Kidney tubule cell (primary cell): ENCODE measurements at regions not wholly inside any gene's neighbourhood (a gene's known extent, or its start where the extent isn't known, plus 50 kb on each side); places are given as distances from the start of the nearest gene placed in this dataset.
"Not testable (repeated sequence)": the region's sequence is repeated elsewhere in the genome, so short reads cannot be mapped to it uniquely, and the experiment has no call there.

Source experiments
- DNase-seq: peaks from one replicate; pipeline ENCODE4 v3.0.0-alpha.2; 2018; ENCODE audit warnings: low spot score

GRCh38 chr6:15839969-15840541, 177.2 kb upstream of the DTNBP1 start:
- no peak for DNase-seq

DNA sequence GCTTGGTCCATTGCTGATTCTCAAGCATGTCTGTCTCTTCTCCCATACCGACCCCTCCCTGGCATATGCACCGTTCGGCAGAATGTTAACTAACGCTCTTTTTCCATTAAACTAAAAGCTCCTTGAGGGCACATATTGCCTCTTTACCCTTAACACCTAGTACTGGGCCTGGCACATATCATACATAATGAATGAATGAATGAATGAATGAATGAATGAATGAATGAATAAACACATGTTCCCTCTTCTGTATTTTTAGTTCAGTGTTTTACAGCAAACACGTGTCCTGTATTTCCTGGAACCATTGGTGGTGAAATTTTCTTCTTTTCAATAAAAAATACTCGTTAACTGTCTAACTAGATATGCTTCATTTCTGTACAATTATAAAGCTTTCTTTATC, 174.4 kb upstream of the DTNBP1 start:
- no peak for DNase-seq

DNA sequence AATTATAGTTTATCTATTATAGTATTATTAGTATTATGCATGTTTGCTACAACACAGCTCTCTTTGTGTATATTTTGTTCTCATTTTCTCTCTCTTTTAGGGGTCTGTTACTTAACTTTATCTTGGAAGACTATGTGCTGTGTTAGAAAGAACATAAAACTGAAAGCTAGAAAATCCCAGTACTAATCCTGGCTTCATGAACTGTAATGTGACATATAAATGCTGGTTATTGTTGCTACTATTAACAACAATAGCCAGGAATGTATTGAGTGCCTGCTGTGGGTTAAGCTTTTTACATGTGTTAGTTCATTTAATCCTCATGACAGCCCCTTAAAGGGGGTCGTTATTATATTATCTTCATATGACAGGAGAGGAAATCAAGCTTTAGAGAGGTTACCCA, 170.0 kb upstream of the DTNBP1 start:
- no peak for DNase-seq

GRCh38 chr6:15829156-15829555, 166.3 kb upstream of the DTNBP1 start:
- DNase-seq, result no peak

DNA sequence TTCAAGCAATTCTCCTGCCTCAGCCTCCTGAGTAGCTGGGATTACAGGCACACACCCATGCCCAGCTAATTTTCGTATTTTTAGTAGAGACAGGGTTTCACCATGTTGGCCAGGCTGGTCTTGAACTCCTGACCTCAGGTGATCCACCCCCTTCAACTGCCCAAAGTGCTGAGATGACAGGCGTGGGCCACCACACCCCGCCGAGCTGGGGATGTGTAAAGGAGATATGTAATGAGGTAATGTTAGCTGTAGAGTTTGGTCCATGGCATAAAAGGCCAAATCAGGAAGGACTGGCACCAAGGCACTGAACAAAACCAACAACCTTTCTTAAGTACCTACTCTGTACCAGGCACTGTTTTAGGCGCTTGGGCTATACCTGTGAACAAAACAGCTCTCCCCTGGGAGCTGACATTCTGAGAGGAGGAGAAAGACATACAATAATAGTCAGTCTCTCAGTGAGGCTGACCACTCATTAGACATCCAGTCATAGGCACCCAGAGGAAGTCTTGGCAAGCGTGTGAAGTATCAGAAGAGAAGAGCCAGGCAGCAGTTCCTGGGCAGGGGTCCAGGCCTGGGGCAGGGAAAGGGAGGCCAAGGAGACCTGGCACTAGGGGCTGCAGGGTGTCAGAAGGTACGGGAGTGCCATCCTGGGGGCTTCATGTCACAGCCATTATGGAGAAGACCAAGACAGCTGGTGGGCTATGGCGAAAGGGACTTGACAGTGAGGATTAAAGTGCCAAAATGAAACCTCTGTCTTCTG, 164.8 kb upstream of the DTNBP1 start:
- DNase-seq, result no peak

- no peak for DNase-seq
Observed at GRCh38 chr6:15826814-15827318, 164.0 kb upstream of the DTNBP1 start.

DNA sequence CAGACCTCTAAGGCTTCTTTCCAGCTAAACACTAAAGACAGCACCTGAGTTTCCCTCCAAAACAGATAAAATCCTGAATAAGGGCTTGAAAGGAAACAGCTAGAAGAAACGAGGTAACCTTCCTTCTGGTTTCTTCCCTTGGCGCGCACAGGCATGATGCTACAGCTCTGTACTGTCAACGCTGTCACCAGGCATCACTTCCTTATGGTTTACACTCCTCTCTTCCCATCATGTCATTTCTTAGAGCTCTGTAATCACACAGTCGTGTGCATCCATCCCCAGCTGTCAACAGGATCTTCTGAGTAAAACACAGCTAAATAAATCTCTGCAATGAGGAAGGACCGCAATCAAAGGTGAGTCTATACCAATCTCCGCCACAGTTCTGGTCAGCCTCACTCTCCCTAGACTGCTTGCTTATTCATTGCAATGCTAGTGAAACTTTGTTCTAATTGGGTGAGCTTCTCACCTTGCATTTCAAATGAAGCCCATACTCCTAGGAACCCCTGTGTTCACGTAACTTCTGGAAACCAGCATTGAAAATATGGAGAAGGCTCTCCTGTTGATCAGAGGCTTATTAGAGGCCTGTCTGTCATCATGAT, 162.6 kb upstream of the DTNBP1 start:
- no peak for DNase-seq

GRCh38 chr6:15824811-15825210, 162.0 kb upstream of the DTNBP1 start:
- DNase-seq, result no peak

DNA sequence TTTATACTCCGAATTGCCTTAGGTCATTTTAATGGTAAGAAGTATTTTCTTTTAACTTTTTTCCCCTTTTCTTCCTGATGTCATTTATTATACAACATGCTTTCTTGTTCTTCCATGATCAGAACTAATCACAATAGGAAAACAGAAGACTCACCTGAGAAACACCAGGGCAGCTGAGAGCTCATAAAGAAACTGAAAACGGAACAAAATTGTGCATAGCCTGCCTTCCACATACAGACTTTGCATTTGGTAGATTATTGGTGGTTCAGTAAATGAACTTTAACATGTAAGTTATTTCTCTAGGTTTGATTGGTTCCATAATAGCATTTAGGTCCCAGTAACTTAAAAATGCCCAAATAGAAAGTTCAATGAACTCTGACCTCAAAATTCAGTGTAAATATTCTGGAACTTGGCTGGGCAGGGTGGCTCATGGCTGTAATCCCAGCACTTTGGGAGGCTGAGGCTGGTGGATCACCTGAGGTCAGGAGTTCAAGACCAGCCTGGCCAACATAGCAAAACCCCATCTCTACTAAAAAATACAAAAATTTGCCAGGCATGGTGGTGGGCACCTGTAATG, 161.1 kb upstream of the DTNBP1 start:
- DNase-seq, result no peak

- DNase-seq, result no peak
Observed at GRCh38 chr6:15822835-15823234, 160.0 kb upstream of the DTNBP1 start.

GRCh38 chr6:15819841-15820240, 157.0 kb upstream of the DTNBP1 start:
- DNase-seq, result no peak

GRCh38 chr6:15819226-15819625, 156.4 kb upstream of the DTNBP1 start:
- DNase-seq, result no peak

GRCh38 chr6:15818491-15818890, 155.7 kb upstream of the DTNBP1 start:
- no peak for DNase-seq

DNA sequence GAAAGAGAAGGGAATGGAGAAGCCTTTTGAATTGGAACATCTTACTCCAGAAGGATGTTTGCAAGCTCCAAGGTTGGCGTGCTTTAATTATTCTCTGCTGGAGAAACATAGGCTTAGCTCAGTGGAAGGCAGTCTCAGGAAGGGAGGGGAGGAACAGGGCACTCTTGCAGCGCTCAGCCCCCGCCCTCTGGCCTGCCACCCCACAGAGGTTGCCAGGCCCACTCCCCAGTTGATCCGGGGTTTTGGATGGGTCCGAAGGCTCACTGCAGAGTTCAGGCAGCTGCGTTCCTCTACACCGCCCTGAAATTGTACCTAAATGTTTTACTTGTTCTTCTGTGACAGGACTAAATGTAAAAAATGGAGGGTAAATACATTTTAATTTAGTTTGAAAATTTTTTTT, 155.2 kb upstream of the DTNBP1 start:
- no peak for DNase-seq

GRCh38 chr6:15817100-15817499, 154.3 kb upstream of the DTNBP1 start:
- DNase-seq, result no peak

- DNase-seq, result no peak
Observed at GRCh38 chr6:15816661-15817060, 153.8 kb upstream of the DTNBP1 start.

- DNase-seq, result not testable (repeated sequence)
Observed at GRCh38 chr6:15813698-15814097, 150.9 kb upstream of the DTNBP1 start.

- DNase-seq, result no peak
Observed at GRCh38 chr6:15811107-15811506, 148.3 kb upstream of the DTNBP1 start.

GRCh38 chr6:15810618-15811017, 147.8 kb upstream of the DTNBP1 start:
- no peak for DNase-seq

DNA sequence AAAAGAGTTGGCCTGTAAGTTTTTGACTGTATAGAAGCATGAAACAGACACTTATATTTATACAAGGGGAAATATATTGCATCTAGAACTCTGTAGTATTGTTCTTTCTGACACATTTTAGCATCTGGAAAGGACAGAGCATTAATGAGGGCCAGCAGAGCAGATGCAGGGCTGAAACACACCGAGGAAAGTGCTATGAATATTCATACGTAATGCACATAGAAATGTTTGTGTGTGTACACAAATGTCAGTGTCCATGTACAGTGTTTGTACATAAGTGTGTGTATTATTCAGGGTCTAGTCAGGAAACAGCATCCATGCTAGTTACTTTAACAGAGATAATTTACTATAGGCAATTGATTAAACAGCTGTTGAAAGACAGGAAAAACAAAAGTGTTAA, 146.5 kb upstream of the DTNBP1 start:
- no peak for DNase-seq

GRCh38 chr6:15804164-15805154, 141.6 kb upstream of the DTNBP1 start:
- no peak for DNase-seq

GRCh38 chr6:15802466-15802865, 139.6 kb upstream of the DTNBP1 start:
- no peak for DNase-seq
